Vagina (tissue), 2 donors: ENCODE measurements at regions not wholly inside any gene's neighbourhood (a gene's known extent, or its start where the extent isn't known, plus 50 kb on each side); places are given as distances from the start of the nearest gene placed in this dataset.
"Not testable (repeated sequence)": the region's sequence is repeated elsewhere in the genome, so short reads cannot be mapped to it uniquely, and the experiment has no call there.

Experiments
- POLR2A ChIP-seq, 2 donors: fragments of 450-650 bp; IDR thresholded peaks; one replicate each; pipeline ENCODE4 v1.6.1; 2017; ENCODE audit warnings: antibody characterized with exemption in 2 of 2, mild to moderate bottlenecking in 2 of 2, moderate library complexity in 2 of 2
- TF ChIP-seq, protein P1 (sequence below), 3 experiments: fragments of 450-650 bp in 2 of 3; fragments of 200-600 bp in 1 of 3; sonication (generic) in 1 of 3; IDR thresholded peaks; one replicate each; pipeline ENCODE4 v1.5.1; 2017 to 2019; ENCODE audit warnings: antibody characterized with exemption in 3 of 3, mild to moderate bottlenecking in 2 of 3, moderate library complexity in 2 of 3

GRCh38 chr3:6406923-6407322 is 454.0 kb upstream of the GRM7 start:
- TF ChIP-seq, protein P1, sequence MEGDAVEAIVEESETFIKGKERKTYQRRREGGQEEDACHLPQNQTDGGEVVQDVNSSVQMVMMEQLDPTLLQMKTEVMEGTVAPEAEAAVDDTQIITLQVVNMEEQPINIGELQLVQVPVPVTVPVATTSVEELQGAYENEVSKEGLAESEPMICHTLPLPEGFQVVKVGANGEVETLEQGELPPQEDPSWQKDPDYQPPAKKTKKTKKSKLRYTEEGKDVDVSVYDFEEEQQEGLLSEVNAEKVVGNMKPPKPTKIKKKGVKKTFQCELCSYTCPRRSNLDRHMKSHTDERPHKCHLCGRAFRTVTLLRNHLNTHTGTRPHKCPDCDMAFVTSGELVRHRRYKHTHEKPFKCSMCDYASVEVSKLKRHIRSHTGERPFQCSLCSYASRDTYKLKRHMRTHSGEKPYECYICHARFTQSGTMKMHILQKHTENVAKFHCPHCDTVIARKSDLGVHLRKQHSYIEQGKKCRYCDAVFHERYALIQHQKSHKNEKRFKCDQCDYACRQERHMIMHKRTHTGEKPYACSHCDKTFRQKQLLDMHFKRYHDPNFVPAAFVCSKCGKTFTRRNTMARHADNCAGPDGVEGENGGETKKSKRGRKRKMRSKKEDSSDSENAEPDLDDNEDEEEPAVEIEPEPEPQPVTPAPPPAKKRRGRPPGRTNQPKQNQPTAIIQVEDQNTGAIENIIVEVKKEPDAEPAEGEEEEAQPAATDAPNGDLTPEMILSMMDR (IDR thresholded peaks at IDR 0.05): not testable (repeated sequence)
- not testable (repeated sequence) for TF ChIP-seq POLR2A (IDR thresholded peaks at IDR 0.05)
